Head of caudate nucleus (tissue), 42 donors: ENCODE measurements at regions not wholly inside any gene's neighbourhood (a gene's known extent, or its start where the extent isn't known, plus 50 kb on each side); places are given as distances from the start of the nearest gene placed in this dataset.
A peak's percentile ranks its signal among the peaks of the same experiment; 100 is the strongest.

Experiments used
- DNase-seq, 42 donors: peaks; one replicate each; pipeline versions ENCODE4 v3.0.0 to v3.0.0-alpha.2; 2020 to 2021; ENCODE audit warnings: mixed read lengths in 7 of 42
- intact Hi-C: fragments of 100-400 bp; cut with DNase I; formaldehyde crosslinking; loops from one replicate; pipeline ENCODE4 v1.15.0; 2022

DNA sequence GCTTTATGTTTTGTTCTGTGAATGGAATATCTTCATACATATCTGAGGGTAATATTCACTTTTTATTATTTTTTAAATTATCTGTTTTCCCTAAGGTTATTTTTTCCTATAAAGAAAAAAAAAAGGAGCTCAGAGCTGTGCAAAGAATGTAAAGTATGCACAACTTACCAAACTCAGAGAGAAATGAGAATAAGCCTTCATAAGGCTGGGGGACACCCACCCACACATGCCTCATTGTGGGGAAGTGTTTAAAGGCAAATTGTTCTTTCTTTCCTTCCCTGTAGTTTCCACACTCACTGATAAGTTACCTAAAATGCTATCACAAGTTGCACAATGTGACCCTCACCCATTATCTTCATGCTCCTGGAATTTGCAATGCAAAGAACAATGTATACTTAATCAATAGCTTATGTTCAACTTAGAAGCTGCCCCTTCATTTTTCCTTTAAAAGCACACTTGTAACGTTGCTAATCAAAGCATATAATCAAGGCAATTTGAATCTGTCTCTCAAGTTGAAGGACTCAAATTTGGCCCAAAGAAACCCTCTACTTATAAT lies 108.1 kb downstream of the GNAT3 start:
- intact Hi-C loops: no loop called here
- DNase-seq: no peak

DNA sequence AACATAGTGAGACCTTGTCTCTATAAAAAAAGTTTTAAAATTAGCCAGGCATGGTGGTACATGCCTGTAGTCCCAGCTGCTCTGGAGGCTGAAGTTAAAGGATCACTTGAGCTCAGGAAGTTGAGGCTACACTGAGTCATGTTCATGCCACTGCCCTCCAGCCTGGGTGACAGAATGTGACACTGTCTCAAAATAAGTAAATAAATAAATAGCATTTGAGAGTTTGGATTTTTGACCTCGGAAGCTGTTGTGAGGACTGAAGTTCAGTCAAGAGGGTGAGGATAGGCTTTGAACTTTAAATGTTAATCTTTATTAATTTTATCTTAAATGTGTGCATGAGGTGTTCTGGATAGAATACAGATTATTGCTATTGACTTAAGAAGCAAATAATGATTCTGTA lies 110.2 kb downstream of the GNAT3 start:
- no peak for DNase-seq
- intact Hi-C loops: no loop called here

DNA sequence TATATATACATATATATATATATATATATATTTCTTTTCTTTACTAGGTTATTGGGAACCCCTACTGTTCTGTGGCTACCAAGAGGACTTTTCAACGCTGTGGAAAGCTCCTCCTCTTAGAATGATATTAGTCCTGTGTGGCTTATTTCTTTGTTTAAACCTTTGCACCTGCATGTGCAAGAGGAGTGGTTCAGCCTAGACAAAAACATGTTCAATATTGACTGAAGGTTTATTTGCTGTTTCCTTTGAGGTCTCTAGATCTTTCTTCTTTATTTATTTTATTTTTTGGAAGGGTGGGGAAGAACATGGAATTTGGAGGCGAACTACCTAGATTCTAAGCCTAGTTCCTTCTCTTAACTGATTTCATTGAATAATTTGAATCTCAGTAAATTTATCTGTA lies 118.1 kb downstream of the GNAT3 start:
- DNase-seq: no peak
- intact Hi-C loops: loop anchor here (10.0 kb wide), 1 partner anchor 309 kb away; no protein-coding TSS in a partner anchor

DNA sequence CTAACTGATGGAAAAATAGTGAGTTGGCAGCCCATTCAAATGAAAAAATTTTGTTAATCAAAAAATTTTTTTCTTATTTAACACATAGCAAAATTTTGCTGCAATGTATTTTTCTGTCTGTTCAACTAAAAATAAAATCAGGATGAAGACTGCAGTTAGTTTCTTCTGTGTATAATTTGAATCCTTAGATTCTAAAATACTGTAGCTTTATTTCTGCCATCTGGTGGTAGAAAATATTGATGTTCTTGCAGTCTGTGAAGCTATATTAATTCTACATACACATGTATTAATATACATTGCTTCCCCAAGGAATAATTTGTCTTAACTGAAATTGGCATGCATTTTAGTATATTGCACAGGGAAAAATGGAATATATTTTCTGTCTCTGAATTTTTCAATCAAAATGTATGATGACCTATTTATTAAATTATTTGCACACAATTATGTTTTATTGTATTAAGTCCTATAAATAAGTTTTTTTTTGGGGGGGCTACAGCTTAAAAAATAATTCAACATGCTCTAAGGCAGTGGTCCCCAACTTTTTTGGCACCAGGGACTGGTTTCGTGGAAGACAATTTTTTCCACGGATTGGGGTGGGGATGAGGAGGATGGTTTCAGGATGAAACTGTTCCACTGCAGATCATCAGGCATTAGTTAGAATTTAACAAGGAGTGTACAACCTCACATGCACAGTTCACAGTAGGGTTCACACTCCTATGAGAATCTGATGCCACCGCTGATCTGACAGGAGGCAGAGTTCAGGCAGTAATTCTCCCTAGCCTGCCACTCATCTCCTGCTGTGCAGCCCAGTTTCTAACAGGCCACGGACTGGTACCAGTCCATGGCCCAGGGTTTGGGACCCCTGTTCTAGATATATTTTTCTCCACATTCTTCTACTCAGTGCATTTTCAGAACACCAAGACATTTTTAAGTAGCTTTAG lies 119.4 kb downstream of the GNAT3 start:
- intact Hi-C loops: loop anchor here (10.0 kb wide), 1 partner anchor 308 kb away; no protein-coding TSS in a partner anchor
- peak in 2 of 42 donors; percentile 4 to 6 for DNase-seq

DNA sequence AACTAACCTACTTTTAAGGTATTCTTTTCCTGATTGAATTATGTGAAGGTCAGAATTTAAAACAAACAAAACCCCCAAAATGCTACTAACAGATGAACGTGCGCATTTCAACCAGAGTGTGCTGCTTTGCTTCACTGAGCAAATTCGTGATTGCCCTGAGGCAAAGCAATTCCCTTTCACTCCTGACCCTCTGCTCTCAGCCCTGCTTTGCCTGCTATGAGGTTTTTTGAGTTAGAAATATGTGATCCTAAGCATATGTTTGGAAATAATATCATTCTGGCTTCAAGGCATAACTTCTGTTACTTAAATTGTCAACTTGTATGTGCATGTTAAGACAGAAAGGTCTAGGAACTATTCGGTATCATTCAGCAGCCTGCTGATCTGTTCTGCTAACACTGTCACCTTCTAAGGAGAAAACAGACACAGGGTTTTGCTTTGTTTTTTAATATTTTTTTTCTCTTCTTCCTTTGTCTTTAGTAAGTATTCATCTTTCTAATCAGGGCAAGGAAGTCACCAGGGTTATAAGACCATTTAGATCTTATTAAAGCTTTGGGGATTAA lies 124.2 kb downstream of the GNAT3 start:
- no peak for DNase-seq
- intact Hi-C loops: no loop called here

DNA sequence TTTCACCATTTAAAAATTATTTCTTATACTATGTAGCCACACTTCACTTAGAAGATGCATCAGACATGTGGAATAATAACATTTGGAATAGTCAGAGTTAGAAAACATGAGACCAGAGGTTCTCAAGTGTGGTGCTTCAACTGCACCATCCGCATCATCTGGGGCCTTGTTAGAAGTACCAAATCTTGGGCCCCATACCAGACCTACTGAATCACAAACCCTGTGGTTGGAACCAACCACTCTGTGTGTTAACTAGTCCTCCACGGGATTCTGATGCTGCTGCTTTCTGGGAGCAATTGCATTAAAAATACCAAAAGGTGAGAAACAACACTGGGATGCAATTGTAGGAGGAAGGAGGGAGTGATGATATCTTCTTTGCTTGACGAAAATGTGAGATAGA lies 125.2 kb downstream of the GNAT3 start:
- intact Hi-C loops: no loop called here
- DNase-seq: no peak

DNA sequence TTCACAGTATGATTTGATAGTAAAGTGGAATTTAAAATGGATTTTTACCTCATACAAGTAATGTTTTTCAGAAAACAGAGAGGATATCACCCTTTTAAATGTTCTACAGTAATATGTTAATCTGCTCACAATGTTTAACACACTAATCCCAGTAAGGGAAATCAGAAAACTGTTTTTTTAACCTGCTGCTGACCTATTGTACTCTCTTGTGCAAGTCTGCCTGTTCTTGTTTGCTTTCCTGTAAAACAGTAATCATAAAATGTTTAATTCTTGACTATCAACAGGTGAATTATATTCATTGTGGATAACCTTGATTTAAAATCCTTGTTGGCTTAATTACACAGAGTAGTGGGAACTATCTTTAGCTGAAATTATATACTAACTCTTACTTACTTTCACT lies 126.4 kb downstream of the GNAT3 start:
- DNase-seq: no peak
- intact Hi-C loops: no loop called here

DNA sequence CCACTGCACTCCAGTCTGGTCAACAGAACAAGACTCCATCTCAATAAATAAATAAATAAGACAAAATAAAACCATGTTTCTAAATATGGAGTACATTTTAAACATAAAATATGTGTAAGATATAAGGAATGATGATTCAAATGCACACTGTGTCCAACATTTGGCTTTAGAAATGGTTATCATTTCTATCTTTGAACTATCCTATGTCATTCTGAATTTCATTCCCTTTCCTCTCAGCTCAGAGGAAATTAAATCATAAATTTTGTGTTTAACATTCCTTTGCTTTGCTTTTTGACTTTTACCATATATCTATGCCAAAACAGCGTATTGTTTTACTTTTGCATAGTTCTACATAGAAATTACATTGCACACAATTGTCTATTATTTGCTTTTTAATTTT lies 130.9 kb downstream of the GNAT3 start:
- intact Hi-C loops: no loop called here
- no peak for DNase-seq

DNA sequence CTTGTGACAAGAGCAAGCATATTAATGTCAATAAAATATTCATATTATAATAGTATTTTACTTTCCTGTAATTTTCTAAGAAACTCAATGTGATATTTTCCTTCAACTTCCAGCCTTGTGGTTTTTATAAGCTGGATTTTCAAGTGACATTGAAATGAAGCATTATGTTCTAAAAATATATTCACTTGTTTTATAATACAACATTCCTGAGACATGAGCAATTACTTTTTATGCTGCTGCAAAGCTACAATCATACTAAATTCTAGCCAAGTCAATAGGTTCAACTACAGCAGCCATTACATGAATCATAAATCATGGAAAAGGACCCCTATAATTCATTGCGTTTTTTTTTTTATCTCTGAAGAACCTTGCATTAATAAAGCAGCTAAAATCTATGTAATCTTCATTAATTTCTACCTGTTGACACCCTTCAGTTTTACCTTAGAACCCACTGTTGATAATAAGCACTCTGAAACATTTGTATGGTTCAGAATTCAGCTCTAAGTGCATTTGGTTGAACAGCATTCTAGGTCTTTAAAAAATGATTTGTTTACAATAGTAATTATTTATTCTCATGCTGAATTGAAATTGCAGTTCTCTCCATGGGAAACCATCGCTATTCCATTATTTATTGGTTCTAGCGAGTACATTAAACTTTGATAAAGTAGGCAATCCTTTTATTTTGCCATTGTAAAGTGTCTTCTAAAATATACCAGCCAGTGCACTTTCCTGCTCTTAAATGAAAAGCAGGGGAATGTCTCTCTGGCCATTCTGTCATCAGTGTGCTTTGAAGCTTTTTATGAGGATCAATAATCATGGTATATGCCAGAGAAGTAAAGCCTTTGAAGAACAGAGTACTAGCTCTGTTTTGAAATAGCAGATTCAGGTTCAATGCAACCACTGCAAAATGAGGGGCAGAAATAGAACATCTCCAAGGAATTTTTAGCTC lies 132.6 kb downstream of the GNAT3 start:
- intact Hi-C loops: no loop called here
- DNase-seq: no peak

DNA sequence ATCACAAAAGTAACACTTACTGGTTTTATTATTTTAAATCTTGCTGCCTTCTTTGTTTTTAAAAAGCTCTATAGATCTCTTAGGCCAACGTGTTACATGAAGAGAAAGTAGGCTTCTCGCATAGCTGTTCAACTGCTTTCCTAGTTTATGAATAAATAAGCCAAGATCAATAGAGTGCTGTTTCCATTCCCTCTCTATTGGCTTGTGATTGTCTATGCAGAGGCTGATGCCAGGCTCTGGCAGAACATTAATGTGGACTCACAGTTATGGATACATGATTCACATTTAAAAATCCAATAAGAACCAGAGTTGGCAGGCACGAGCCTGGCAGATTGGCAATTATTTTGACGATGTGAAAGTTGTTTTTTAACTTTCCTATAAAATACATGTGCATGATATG lies 137.5 kb downstream of the GNAT3 start:
- no peak for DNase-seq
- intact Hi-C loops: no loop called here

DNA sequence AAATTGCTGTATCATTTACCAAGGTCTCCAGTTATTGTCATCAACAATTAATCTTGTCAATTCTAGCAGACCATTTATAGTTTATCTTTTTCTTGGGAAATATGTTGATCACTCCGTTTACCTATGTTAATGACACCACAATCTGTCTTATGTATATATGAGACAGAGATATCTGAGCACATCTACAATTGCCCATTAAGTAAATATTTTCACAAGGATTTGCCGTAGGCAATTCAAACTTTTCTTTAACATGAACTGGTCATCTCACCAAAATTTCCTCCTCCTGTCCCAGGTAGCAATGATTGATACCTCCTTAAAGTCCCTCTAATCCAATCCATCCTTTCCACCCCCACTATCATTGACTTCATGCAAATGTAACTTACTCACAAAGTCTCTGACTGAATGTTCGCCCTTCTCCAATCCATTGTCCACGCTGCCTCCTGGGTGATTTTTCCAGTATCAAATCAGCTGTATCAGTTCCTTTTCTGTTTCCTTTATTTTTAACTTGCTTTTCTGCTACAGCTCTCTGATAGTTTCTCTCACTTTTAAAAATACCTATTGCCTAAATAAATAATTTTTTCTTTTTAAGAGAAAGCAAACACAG lies 138.3 kb downstream of the GNAT3 start:
- no peak for DNase-seq
- intact Hi-C loops: no loop called here

DNA sequence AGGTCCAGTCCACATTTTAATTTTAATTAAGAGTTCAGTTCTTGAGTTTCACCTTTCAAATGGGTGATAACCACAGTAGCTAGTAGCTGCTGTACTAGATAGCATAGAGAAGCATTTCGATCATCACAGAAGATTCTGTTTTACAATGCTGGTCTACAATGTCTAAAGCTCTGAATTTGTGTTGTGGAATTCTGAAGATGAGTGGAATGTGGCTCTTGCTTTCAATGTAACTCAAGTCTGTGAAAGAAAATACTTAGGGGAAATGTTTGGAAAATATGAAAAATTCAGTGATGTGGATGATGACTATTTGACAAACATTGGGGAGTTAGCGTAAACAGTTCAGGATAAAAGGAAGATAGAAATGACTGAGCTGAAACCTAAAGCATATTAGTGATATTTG lies 139.4 kb downstream of the GNAT3 start:
- DNase-seq: no peak
- intact Hi-C loops: no loop called here

DNA sequence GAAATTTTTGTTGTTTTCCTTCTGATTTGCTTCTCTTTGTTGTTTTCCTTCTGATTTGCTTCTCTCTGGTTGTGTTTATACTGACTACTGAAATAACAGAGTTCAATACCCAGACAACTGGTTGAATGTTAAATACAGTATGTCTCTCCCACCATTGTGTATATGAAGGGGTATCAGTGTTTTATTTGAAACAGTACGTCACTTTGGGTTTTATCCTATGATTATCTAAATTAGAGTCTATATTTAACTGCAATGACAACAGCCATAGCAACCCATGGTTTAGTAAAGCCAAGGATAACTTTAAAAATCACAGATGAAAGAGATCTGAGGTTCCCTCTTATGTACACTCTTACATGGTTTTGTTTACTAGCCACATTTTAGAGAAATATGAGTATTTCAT lies 141.3 kb downstream of the GNAT3 start:
- no peak for DNase-seq
- intact Hi-C loops: no loop called here

DNA sequence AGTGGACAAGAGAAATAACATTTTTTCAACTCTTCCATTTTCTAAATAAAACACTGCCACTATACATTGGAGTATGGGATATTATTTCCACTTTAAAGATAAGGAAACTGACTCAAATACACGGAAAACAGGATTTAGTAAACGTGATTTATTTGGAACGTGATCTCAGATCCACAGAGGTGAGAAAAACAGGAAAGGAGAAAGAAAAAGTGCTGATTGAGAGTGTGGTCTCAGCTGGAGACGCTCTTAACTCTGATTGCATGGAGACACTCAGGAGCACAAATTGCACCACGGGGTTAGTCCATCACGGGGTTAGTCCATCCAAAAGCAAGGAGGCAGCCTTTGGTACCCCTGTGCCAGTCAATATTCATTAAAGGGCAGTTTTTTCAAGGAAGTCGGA lies 142.5 kb downstream of the GNAT3 start:
- no peak for DNase-seq
- intact Hi-C loops: no loop called here

DNA sequence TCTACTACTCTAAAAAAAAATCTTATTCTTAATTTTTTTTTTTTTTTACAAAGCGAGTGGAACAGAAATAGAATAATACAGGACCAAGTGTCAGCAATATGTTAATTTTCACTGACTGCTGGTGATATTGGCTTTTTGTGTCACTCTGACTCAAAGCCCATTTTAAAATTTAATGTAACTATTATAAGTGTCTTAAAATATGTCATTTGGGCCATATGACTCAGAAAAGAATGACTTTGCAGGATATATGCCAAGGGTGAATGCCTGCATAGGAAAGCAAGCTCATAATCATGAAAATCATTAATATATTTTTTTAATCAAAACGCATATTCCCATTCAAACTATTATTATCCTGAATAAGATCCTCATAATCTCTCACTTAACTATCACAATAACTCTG lies 149.2 kb downstream of the GNAT3 start:
- no peak for DNase-seq
- intact Hi-C loops: no loop called here

DNA sequence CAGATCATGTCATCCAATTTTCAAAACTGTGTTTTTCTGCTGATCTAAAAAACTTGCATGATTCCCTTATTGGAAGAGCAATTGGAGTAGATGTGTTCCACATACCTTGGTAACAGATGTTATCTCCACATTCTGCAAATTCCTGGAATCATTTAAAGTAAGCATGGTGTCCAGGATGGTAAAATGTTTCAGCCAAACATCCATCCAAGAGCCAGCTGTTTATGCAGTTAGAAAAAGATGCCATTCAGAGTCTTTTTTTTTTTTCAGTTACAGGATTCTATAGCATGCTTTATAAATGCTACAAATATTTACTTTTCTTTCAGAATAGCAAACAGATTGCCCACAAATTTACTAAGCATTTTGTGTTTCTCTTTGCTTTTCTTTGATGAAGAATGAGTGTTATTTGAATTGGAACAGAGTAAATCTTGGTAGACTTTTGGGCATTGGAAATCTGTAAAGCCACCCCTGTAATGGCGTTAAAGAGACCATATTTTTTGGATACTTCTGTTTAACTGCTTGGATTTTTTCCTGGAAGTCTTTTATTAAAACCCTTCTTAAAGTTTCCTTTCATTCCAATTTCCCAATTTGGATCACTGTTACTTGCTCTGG lies 149.8 kb downstream of the GNAT3 start:
- DNase-seq: no peak
- intact Hi-C loops: no loop called here

DNA sequence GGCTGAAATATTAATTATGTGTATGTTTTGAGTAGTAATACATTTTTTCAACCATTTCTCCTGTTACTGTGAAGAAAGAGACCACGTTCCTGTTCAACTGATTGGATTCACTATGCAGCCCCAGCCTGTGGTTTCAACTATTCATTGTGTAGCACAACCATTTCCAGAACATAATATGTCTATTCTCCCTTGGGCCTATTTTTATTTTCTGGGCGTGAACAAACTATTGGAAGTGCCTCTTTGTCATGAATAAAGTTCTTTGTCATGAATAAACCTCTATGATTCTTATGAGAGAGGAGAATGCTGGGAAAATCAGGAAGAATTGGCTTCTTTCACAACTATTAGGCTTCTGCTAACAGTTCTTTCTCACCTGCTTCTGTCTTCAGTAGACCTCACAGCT lies 152.4 kb downstream of the GNAT3 start:
- no peak for DNase-seq
- intact Hi-C loops: no loop called here

DNA sequence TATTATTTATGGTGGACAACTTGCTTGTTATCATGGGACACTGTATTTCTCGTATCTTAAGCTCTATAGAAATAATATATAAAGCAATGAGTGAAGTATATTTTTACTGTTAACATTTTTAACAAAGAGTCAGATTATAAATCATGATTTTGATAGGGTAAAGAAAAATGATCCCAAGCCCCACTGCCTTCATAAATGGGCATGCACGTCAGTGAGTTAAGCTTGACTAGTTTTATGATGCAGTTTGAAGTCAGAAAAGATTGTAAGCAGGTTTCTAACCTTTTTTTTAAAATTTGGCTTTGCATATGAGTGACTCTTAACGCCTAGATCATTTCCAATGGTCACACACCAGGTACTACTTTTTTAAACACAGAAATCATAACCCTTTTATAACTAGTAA lies 152.8 kb downstream of the GNAT3 start:
- no peak for DNase-seq
- intact Hi-C loops: no loop called here

DNA sequence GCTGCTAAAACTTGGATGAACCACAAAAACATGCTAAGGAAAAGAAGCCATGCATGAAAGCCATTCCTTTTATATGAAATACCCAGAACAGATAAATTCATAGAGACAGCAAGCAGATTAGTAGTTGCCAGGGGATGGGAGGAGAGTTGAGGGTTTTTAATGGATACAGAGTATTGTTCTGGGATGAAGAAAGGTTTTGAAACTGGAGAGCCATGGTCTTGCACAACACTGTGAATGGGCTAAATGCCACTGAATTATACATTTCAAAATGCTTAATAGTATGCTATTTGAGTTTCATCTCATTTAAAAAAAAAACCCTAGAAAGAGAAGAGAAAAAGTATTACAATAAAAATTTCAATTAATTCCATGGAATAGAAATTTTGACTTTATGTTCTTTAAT lies 154.3 kb downstream of the GNAT3 start:
- intact Hi-C loops: no loop called here

More for the DNA sequence above, 154.3 kb downstream of the GNAT3 start:
- no peak for DNase-seq
